HEK293T (cell line): ENCODE measurements at regions not wholly inside any gene's neighbourhood (a gene's known extent, or its start where the extent isn't known, plus 50 kb on each side); places are given as distances from the start of the nearest gene placed in this dataset.

Experiments used
- CTCF ChIA-PET: fragments of 350-600 bp; formaldehyde crosslinking; extraction: SDS; loops from one replicate; lab custom pipeline; 2021; ENCODE audit warnings: antibody characterized with exemption, inconsistent platforms; lab: Yijun Ruan, JAX
- POLR2A ChIA-PET: fragments of 350-600 bp; formaldehyde crosslinking; extraction: SDS; loops from one replicate; lab custom pipeline; 2020; ENCODE audit warnings: antibody characterized with exemption, inconsistent platforms; lab: Yijun Ruan, JAX
- DNase-seq: peaks from one replicate; pipeline ENCODE4 v3.0.0; 2012; ENCODE audit warnings: mixed read lengths; ENCODE audit errors: extremely low spot score
- ARNT ChIP-seq: fragments of 450-650 bp; IDR thresholded peaks from 2 replicates; pipeline ENCODE4 v1.6.1; 2017; ENCODE audit warnings: mild to moderate bottlenecking
- BHLHE40 ChIP-seq: fragments of 450-650 bp; IDR thresholded peaks from 2 replicates; pipeline ENCODE4 v1.6.1; 2016; ENCODE audit warnings: mild to moderate bottlenecking, moderate library complexity, borderline replicate concordance
- CTBP1 ChIP-seq: fragments of 450-650 bp; IDR thresholded peaks from 2 replicates; pipeline ENCODE4 v1.6.1; 2016; ENCODE audit warnings: borderline replicate concordance
- ELF4 ChIP-seq: fragments of 450-650 bp; IDR thresholded peaks from 2 replicates; pipeline ENCODE4 v1.6.1; 2017; ENCODE audit warnings: antibody characterized with exemption
- FOXA1 ChIP-seq: fragments of 450-650 bp; IDR thresholded peaks from 2 replicates; pipeline ENCODE4 v1.6.1; 2016; ENCODE audit warnings: mild to moderate bottlenecking
- FOXK2 ChIP-seq: fragments of 450-650 bp; IDR thresholded peaks from 2 replicates; pipeline ENCODE4 v1.6.1; 2016; ENCODE audit warnings: mild to moderate bottlenecking
- FOXM1 ChIP-seq: fragments of 450-650 bp; IDR thresholded peaks from 2 replicates; pipeline ENCODE4 v1.6.1; 2017; ENCODE audit warnings: mild to moderate bottlenecking, borderline replicate concordance
- HDGF ChIP-seq: fragments of 450-650 bp; IDR thresholded peaks from 2 replicates; pipeline ENCODE4 v1.6.1; 2017; ENCODE audit warnings: antibody characterized with exemption, borderline replicate concordance
- L3MBTL2 ChIP-seq: fragments of 450-650 bp; conservative IDR thresholded peaks from 2 replicates; pipeline ENCODE4 v1.6.1; 2016; ENCODE audit warnings: mild to moderate bottlenecking
- LEF1 ChIP-seq: fragments of 450-650 bp; IDR thresholded peaks from 2 replicates; pipeline ENCODE4 v1.6.1; 2017; ENCODE audit warnings: mild to moderate bottlenecking, borderline replicate concordance
- NFRKB ChIP-seq: fragments of 450-650 bp; IDR thresholded peaks from 2 replicates; pipeline ENCODE4 v1.6.1; 2016; ENCODE audit warnings: mild to moderate bottlenecking, moderate library complexity
- PKNOX1 ChIP-seq: fragments of 450-650 bp; IDR thresholded peaks from 2 replicates; pipeline ENCODE4 v1.6.1; 2016
- SP1 ChIP-seq: fragments of 450-650 bp; IDR thresholded peaks from 2 replicates; pipeline ENCODE4 v1.6.1; 2017
- SUZ12 ChIP-seq: fragments of 450-650 bp; IDR thresholded peaks from 2 replicates; pipeline ENCODE4 v1.6.1; 2016; ENCODE audit warnings: mild to moderate bottlenecking
- TARDBP ChIP-seq: fragments of 450-650 bp; IDR thresholded peaks from 2 replicates; pipeline ENCODE4 v1.6.1; 2016
- ZNF384 ChIP-seq: fragments of 450-650 bp; IDR thresholded peaks from 2 replicates; pipeline ENCODE4 v1.6.1; 2016

- CTCF ChIA-PET, result interaction anchor here (0.6 kb wide), 1 partner anchor 1202 kb away, joined by 3 read pairs; no protein-coding TSS in a partner anchor
- TF ChIP-seq FOXK2, result no peak
- TF ChIP-seq FOXA1, result no peak
- no peak for TF ChIP-seq SP1
- TF ChIP-seq ZNF384, result no peak
- no peak for TF ChIP-seq TARDBP
- no peak for TF ChIP-seq LEF1
- TF ChIP-seq NFRKB, result no peak
- no peak for TF ChIP-seq SUZ12
- no peak for TF ChIP-seq L3MBTL2
- TF ChIP-seq ARNT, result no peak
- no peak for TF ChIP-seq ELF4
- TF ChIP-seq FOXM1, result no peak
- TF ChIP-seq CTBP1, result no peak
- TF ChIP-seq HDGF, result no peak
- TF ChIP-seq BHLHE40, result no peak
- TF ChIP-seq PKNOX1, result no peak
- POLR2A ChIA-PET, result no interaction called here
- DNase-seq, result no peak
Measured at GRCh38 chr5:8505196-8505595, 636.2 kb downstream of the MTRR start.

- ChIA-PET CTCF (no interaction called here), POLR2A (no interaction called here)
- DNase-seq, result no peak
- TF ChIP-seq PKNOX1 (no peak), HDGF (no peak), FOXM1 (no peak), LEF1 (no peak), BHLHE40 (no peak), NFRKB (no peak), ARNT (no peak), FOXA1 (no peak), ZNF384 (no peak), TARDBP (no peak), CTBP1 (no peak), FOXK2 (no peak), SUZ12 (no peak), ELF4 (no peak), L3MBTL2 (no peak), SP1 (no peak)
Measured at GRCh38 chr5:8508231-8508630, 639.3 kb downstream of the MTRR start.

GRCh38 chr5:8516356-8516755 is 647.4 kb downstream of the MTRR start:
- ChIA-PET CTCF (no interaction called here), POLR2A (no interaction called here)
- DNase-seq, result no peak
- TF ChIP-seq BHLHE40 (no peak), SP1 (no peak), PKNOX1 (no peak), CTBP1 (no peak), ZNF384 (no peak), HDGF (no peak), L3MBTL2 (no peak), FOXK2 (no peak), ARNT (no peak)

- TF ChIP-seq HDGF, result no peak
- no peak for TF ChIP-seq SUZ12
- TF ChIP-seq ARNT, result no peak
- TF ChIP-seq CTBP1, result no peak
- no peak for TF ChIP-seq FOXM1
- no peak for TF ChIP-seq NFRKB
- no peak for TF ChIP-seq PKNOX1
- TF ChIP-seq TARDBP, result no peak
- TF ChIP-seq FOXA1, result no peak
- TF ChIP-seq LEF1, result no peak
Measured at GRCh38 chr5:8517456-8517855, 648.5 kb downstream of the MTRR start.

GRCh38 chr5:8520917-8521316 is 652.0 kb downstream of the MTRR start:
- ChIA-PET POLR2A (no interaction called here), CTCF (no interaction called here)
- DNase-seq, result no peak
- TF ChIP-seq SUZ12 (no peak), NFRKB (no peak), L3MBTL2 (no peak), CTBP1 (no peak), SP1 (no peak), ARNT (no peak), FOXK2 (no peak), HDGF (no peak), LEF1 (no peak)

More at GRCh38 chr5:8517456-8517855, 648.5 kb downstream of the MTRR start:
- ChIA-PET POLR2A (no interaction called here), CTCF (no interaction called here)
- no peak for DNase-seq

- ChIA-PET CTCF (no interaction called here), POLR2A (no interaction called here)
- TF ChIP-seq HDGF, result no peak
- no peak for TF ChIP-seq LEF1
- TF ChIP-seq FOXM1, result no peak
- TF ChIP-seq PKNOX1, result no peak
- no peak for TF ChIP-seq ZNF384
- TF ChIP-seq ARNT, result no peak
- no peak for TF ChIP-seq CTBP1
- no peak for TF ChIP-seq NFRKB
- TF ChIP-seq SP1, result no peak
- no peak for TF ChIP-seq BHLHE40
- no peak for TF ChIP-seq TARDBP
- TF ChIP-seq SUZ12, result no peak
- TF ChIP-seq FOXK2, result no peak
- no peak for TF ChIP-seq L3MBTL2
- TF ChIP-seq ELF4, result no peak
- no peak for DNase-seq
Measured at GRCh38 chr5:8521991-8522390, 653.0 kb downstream of the MTRR start.
